IMR-90 (cell line): ENCODE measurements at regions not wholly inside any gene's neighbourhood (a gene's known extent, or its start where the extent isn't known, plus 50 kb on each side); places are given as distances from the start of the nearest gene placed in this dataset.

Source experiments
- ATAC-seq: fragments of 200-7000 bp; cut with Tn5 transposase; 2 replicates; pipeline ENCODE4 v1.9.1; 2020; ENCODE audit warnings: low read depth, mild to moderate bottlenecking, moderate library complexity
- BruUV-seq: library from RNA; stranded (reverse); fragments of 400-500 nt; replicated peaks from 2 replicates; lab custom pipeline; 2021; lab: Mats Ljungman, UMichigan
- CTCF ChIA-PET: fragments of 300-600 bp; formaldehyde crosslinking; extraction: SDS; loops from one replicate; lab custom pipeline; 2021; ENCODE audit warnings: antibody characterized with exemption; lab: Yijun Ruan, JAX
- POLR2A ChIA-PET: fragments of 300-600 bp; sonication (Branson Sonifier 250); formaldehyde crosslinking; loops from one replicate; lab custom pipeline; 2022; ENCODE audit warnings: antibody characterized with exemption; ENCODE audit not compliant: unreplicated experiment; lab: Charles Lee
- DNase-seq: peaks from one replicate; pipeline ENCODE4 v3.0.0; 2013
- H2AFZ ChIP-seq: replicated peaks from 2 replicates; pipeline ENCODE3; 2013; ENCODE audit warnings: low read length, mild to moderate bottlenecking; ENCODE audit not compliant: poor library complexity
- H2AK5ac ChIP-seq: 2 replicates; pipeline ENCODE4 v1.6.1; 2013; ENCODE audit warnings: low read depth, low read length, inconsistent platforms
- H2AK9ac ChIP-seq: replicated peaks from 2 replicates; pipeline ENCODE3; 2013; ENCODE audit warnings: mild to moderate bottlenecking, low read depth, low read length, moderate library complexity; ENCODE audit not compliant: poor library complexity
- H2BK120ac ChIP-seq: 2 replicates; pipeline ENCODE4 v1.6.1; 2013; ENCODE audit warnings: low read depth, low read length, inconsistent platforms
- H2BK15ac ChIP-seq: 3 replicates; pipeline ENCODE4 v1.6.1; 2013; ENCODE audit warnings: low read depth, low read length, inconsistent platforms
- H2BK20ac ChIP-seq: 2 replicates; pipeline ENCODE4 v1.6.1; 2013; ENCODE audit warnings: low read depth, mild to moderate bottlenecking, inconsistent platforms, low read length, moderate library complexity
- H2BK5ac ChIP-seq: 2 replicates; pipeline ENCODE4 v1.6.1; 2013; ENCODE audit warnings: mild to moderate bottlenecking, low read depth, low read length, inconsistent platforms; ENCODE audit not compliant: poor library complexity, severe bottlenecking
- H3K14ac ChIP-seq: replicated peaks from 2 replicates; pipeline ENCODE4 v1.6.1; 2013; ENCODE audit warnings: low read depth, low read length, inconsistent platforms
- H3K18ac ChIP-seq: 2 replicates; pipeline ENCODE4 v1.6.1; 2013; ENCODE audit warnings: low read depth, low read length, control low read depth
- H3K23ac ChIP-seq: 2 replicates; pipeline ENCODE4 v1.6.1; 2013; ENCODE audit warnings: low read depth, low read length, inconsistent platforms
- H3K27ac ChIP-seq: 2 replicates; pipeline ENCODE4 v1.5.1; 2013; ENCODE audit warnings: mild to moderate bottlenecking, control low read depth, low read length; ENCODE audit not compliant: insufficient read depth
- H3K27me3 ChIP-seq: 2 replicates; pipeline ENCODE4 v1.6.1; 2013; ENCODE audit warnings: low read length; ENCODE audit not compliant: control insufficient read depth, insufficient read depth
- H3K36me3 ChIP-seq: 2 replicates; pipeline ENCODE4 v1.6.1; 2013; ENCODE audit warnings: low read length, mixed read lengths; ENCODE audit not compliant: control insufficient read depth, insufficient read depth
- H3K4ac ChIP-seq: 2 replicates; pipeline ENCODE4 v1.6.1; 2013; ENCODE audit warnings: low read depth, low read length, inconsistent platforms
- H3K4me1 ChIP-seq: 2 replicates; pipeline ENCODE4 v1.6.1; 2013; ENCODE audit warnings: low read length, mixed read lengths; ENCODE audit not compliant: control insufficient read depth, insufficient read depth
- H3K4me2 ChIP-seq: 2 replicates; pipeline ENCODE4 v1.6.1; 2013; ENCODE audit warnings: low read depth, mild to moderate bottlenecking, control low read depth, low read length, moderate library complexity
- H3K4me3 ChIP-seq: 2 replicates; pipeline ENCODE4 v1.5.1; 2013; ENCODE audit warnings: low read depth, mild to moderate bottlenecking, control low read depth, low read length, moderate library complexity; ENCODE audit not compliant: insufficient read depth
- H3K56ac ChIP-seq: 2 replicates; pipeline ENCODE4 v1.6.1; 2013; ENCODE audit warnings: low read length, inconsistent platforms; ENCODE audit not compliant: insufficient read depth; ENCODE audit errors: extremely low read depth
- H3K79me1 ChIP-seq, 2 experiments: 2 replicates each; pipeline ENCODE4 v1.6.1; 2013; ENCODE audit warnings: low read length in 2 of 2, inconsistent platforms in 1 of 2, low read depth in 1 of 2
- H3K9ac ChIP-seq: 2 replicates; pipeline ENCODE4 v1.6.1; 2013; ENCODE audit warnings: low read depth, low read length, control low read depth
- H3K9me1 ChIP-seq: 2 replicates; pipeline ENCODE4 v1.6.1; 2013; ENCODE audit warnings: low read length, inconsistent platforms; ENCODE audit not compliant: insufficient read depth
- H3K9me3 ChIP-seq: 2 replicates; pipeline ENCODE4 v1.6.1; 2013; ENCODE audit warnings: low read length; ENCODE audit not compliant: control insufficient read depth, insufficient read depth
- H4K20me1 ChIP-seq: 2 replicates; pipeline ENCODE4 v1.6.1; 2013; ENCODE audit warnings: low read length, inconsistent platforms; ENCODE audit not compliant: insufficient read depth
- H4K5ac ChIP-seq: 2 replicates; pipeline ENCODE4 v1.6.1; 2013; ENCODE audit warnings: mild to moderate bottlenecking, low read depth, low read length, control low read depth
- H4K8ac ChIP-seq, 2 experiments: 2 replicates each; pipeline ENCODE4 v1.6.1; 2013; ENCODE audit warnings: low read depth in 2 of 2, low read length in 2 of 2, control low read depth in 1 of 2, inconsistent platforms in 1 of 2
- H4K91ac ChIP-seq: 2 replicates; pipeline ENCODE4 v1.6.1; 2013; ENCODE audit warnings: low read depth, low read length, inconsistent platforms; ENCODE audit not compliant: insufficient read depth
- CEBPB ChIP-seq: IDR thresholded peaks from 2 replicates; pipeline ENCODE4 v1.6.1; 2012; ENCODE audit warnings: low read depth, low read length, improper control_type of control experiment
- FOS ChIP-seq: fragments of 150-350 bp; IDR thresholded peaks from 2 replicates; pipeline ENCODE4 v1.6.1; 2016; ENCODE audit warnings: low read depth, low read length
- MAFK ChIP-seq: IDR thresholded peaks from 2 replicates; pipeline ENCODE4 v1.6.1; 2012; ENCODE audit warnings: low read depth, low read length, improper control_type of control experiment
- MAZ ChIP-seq: IDR thresholded peaks from 2 replicates; pipeline ENCODE4 v1.6.1; 2012; ENCODE audit warnings: low read depth, mild to moderate bottlenecking, low read length, improper control_type of control experiment, moderate library complexity, borderline replicate concordance
- POLR2A ChIP-seq: IDR thresholded peaks from 2 replicates; pipeline ENCODE4 v1.6.1; 2012; ENCODE audit warnings: mild to moderate bottlenecking, low read depth, low read length
- RAD21 ChIP-seq: IDR thresholded peaks from 2 replicates; pipeline ENCODE4 v1.6.1; 2012; ENCODE audit warnings: low read length, improper control_type of control experiment
- SMC3 ChIP-seq: fragments of 150-350 bp; IDR thresholded peaks from 2 replicates; pipeline ENCODE4 v1.6.1; 2016; ENCODE audit warnings: low read depth, mild to moderate bottlenecking, antibody characterized with exemption, low read length, moderate library complexity
- WGBS, 2 experiments: methylation state at CpG; one replicate each; pipeline versions ENCODE4 v1.1.5 to v1.1.7; 2013; ENCODE audit warnings: missing lambda C conversion rate in 2 of 2; ENCODE audit not compliant: insufficient read length in 1 of 2; ENCODE audit errors: extremely low coverage in 2 of 2; 5-methylcytosine and 5-hydroxymethylcytosine counted together
- dilution Hi-C: fragments of 300-500 bp; cut with HindIII; formaldehyde crosslinking; loops from one replicate; pipeline ENCODE4 v1.14.3; 2018; ENCODE audit warnings: low sequenced_read_pairs; ENCODE audit not compliant: unreplicated experiment
- in situ Hi-C: fragments of 300-500 bp; cut with MboI; formaldehyde crosslinking; loops from 3 replicates; pipeline ENCODE4 v1.14.3; 2019; ENCODE audit warnings: low sequenced_read_pairs, inconsistent platforms, mixed read lengths
- intact Hi-C: fragments of 100-400 bp; cut with micrococcal nuclease; formaldehyde crosslinking; loops from 2 replicates; pipeline ENCODE4 v1.10.0; 2022

- no peak overlapping the region for H3K9ac ChIP-seq
- H2BK120ac ChIP-seq, result no peak overlapping the region
- H3K4me3 ChIP-seq, result no peak overlapping the region
- H2AFZ ChIP-seq, result no peak overlapping the region
- no peak overlapping the region for H3K23ac ChIP-seq
- TF ChIP-seq RAD21, result no peak
- no peak for TF ChIP-seq FOS
- no peak for TF ChIP-seq SMC3
- TF ChIP-seq MAFK, result no peak
- no peak for TF ChIP-seq POLR2A
- TF ChIP-seq MAZ, result no peak
- TF ChIP-seq CEBPB, result no peak
- H3K27ac ChIP-seq, result no peak overlapping the region
- H4K5ac ChIP-seq, result no peak overlapping the region
- no peaks in the 10 kb centered on the region for H4K20me1 ChIP-seq
- H2BK15ac ChIP-seq, result no peak overlapping the region
- no peaks in the 10 kb centered on the region for H3K27me3 ChIP-seq
- no peak overlapping the region for H2AK5ac ChIP-seq
- 60% methylated on average over 4 of the region's 8 CpGs; no CpG with 5 or more reads in 1 of the 2 experiments for WGBS, 2 experiments
- H3K18ac ChIP-seq, result no peak overlapping the region
- no peaks in the 10 kb centered on the region for H3K9me1 ChIP-seq
- no peaks in the 10 kb centered on the region for H3K79me1 ChIP-seq
- H3K36me3 ChIP-seq, result no peaks in the 10 kb centered on the region
- no peak overlapping the region for H2BK5ac ChIP-seq
- CTCF ChIA-PET, result no interaction called here
- POLR2A ChIA-PET, result no interaction called here
- intact Hi-C loops (no loop called here), in situ Hi-C loops (no loop called here), dilution Hi-C loops (no loop called here)
- H4K8ac ChIP-seq, result no peak overlapping the region
- no peak overlapping the region for H2AK9ac ChIP-seq
- H3K4me1 ChIP-seq, result no peaks in the 10 kb centered on the region
- no peak overlapping the region for H3K56ac ChIP-seq
- ATAC-seq (no peak), DNase-seq (no peak)
- H4K91ac ChIP-seq, result no peak overlapping the region
- BruUV-seq, result no TSS peak
- H3K9me3 ChIP-seq, result peaks cover 10% of the 10 kb centered on the region; the same call in 1 of the 2 replicates
- H3K4me2 ChIP-seq, result no peak overlapping the region
- no peak overlapping the region for H2BK20ac ChIP-seq
- H3K4ac ChIP-seq, result no peak overlapping the region
- H3K14ac ChIP-seq, result no peak overlapping the region
These were observed 121.9 kb downstream of the RAB11FIP2 start for GRCh38 chr10:117924820-117925219.
